ENCODE measurements at regions not wholly inside any gene's neighbourhood (a gene's known extent, or its start where the extent isn't known, plus 50 kb on each side); places are given as distances from the start of the nearest gene placed in this dataset.
"Not testable (repeated sequence)": the region's sequence is repeated elsewhere in the genome, so short reads cannot be mapped to it uniquely, and the experiment has no call there.

DNA sequence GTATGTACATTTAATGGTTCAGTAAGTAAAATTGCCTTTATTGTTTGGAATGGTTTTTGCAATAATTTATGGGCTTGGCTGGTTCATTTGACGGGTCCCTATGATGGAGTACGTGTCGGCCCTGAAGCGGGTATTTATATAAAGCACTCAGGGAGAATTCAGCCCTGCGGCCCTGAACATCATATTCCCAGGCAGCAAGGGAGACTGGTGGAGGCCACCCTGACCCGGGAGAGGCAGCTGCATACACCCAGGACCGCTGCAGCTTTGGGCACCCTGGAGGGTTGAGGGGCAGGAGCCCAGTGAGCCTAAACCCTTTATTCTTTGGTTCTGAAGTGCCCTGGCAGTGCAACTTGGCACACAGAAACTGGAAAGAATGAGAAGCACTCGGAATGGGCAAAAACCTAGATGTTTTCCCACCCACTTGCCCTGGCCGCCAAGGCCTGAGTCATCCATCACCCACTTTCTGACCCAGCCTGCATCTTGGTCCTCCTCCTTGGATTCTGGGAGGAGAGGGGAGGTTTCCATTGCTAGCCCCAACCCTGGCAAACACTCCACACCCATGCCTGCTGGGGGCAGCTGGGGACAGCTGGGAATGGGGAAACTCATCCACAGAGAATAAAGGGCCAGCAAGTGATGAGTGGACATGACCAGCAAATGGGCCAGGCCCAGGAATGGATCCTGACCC is 162.2 kb upstream of the TNRC6C start:
- no peak for DNase-seq (ENCODE audit: low read depth)

DNA sequence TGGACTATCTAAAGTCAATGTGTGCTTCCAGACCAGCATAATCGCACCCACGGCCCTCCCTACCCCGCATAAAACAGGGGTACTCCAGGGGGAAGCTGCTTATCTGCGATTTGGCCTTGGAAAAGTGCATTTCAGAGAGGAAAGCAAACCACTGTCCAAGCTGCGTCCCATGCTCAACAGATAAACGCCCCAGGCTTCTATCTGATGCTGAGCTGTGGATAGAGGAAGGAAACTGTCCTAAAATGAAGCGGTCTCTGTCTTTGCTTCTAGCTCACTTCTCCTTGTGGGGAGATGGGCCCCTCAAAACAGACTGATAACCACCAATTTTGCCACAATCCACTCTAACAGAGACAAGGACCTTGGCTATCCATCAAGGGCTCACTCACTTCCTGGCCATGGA is 160.5 kb upstream of the TNRC6C start:
- no peak for DNase-seq (ENCODE audit: low read depth)

DNA sequence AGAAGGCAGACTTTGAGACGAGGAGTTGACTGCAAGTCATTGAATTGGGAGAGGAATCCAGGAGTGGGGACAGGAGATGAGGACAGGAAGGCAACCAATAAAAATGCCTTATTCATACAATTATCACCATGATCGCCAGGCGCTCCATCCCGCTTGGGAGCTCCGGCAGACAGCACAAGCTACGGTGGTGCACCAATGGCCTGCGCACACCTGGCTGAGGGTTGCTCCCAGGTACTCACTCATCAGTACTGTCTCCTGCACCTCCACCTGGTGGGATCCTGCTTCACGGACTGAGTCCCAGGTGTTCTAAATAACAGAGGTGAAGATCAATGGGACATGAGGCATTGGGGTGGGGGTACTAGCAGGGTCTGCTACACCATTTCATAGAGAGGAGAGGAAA is 160.0 kb upstream of the TNRC6C start:
- DNase-seq (ENCODE audit: low read depth) = no peak

DNA sequence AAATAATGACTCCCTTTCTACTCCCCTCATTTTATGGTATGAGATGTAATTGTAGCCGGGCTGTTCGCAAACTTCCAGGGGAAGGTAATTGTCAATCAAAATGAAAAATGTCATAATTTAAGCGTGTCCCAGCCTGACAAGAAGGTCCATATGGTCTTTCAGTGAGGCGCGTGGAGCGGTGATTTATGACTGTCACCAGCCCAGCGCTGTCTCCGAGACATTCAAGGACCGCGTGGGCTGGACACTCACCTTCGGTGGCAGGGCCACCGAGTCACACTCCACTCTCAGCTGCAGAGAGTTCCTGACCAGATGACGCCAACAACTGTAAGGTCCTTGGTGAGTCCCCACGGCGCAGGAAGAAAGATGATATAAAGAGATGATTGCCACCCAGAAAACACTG is 157.7 kb upstream of the TNRC6C start:
- DNase-seq (ENCODE audit: low read depth) = no peak

- no peak for DNase-seq (ENCODE audit: low read depth)
These were observed 156.8 kb upstream of the TNRC6C start for GRCh38 chr17:77801545-77802332.

GRCh38 chr17:77802333-77802615 is 156.2 kb upstream of the TNRC6C start:
- DNase-seq (ENCODE audit: low read depth) = no peak

DNA sequence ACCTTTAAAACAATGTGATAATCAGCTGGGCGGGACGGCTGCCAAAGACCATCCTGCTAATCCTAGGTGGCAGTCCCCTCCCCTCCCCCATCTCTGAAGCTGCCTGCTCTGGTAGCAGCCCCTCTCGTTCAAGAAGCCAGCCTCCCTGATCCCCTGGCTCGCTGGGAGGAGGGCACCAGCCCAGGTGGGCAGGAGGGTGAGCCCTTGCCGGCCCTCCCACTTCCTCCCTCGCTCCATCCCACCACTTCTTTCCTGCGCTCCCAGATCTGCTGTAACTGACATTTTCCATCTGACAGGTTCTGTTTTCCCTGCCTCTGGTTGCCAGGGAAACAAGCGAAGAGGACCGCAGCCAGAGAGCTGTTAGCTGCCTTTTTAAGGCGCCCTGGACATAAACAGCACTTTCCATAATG is 155.7 kb upstream of the TNRC6C start:
- DNase-seq (ENCODE audit: low read depth) = no peak

DNA sequence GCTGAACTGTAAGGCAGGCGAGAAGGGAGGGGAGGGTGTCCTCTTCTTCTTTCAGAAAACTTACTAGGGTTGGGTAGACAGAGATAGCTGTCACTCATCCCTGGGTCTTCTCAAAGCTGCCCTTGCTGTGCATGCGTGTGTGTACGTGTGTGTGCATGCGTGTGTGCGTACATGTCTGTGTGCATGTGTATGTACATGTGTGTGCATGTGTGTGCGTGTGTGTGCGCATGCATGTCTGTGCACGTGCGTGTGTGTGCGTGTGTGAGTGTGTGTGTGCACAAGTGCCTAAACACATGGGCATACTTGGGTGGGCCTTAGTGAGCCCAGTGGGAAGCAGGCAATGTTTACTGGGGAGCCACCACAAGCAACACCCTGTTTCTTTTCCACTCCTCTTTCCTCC is 154.8 kb upstream of the TNRC6C start:
- DNase-seq (ENCODE audit: low read depth) = no peak

- no peak for DNase-seq (ENCODE audit: low read depth)
These were observed 153.6 kb upstream of the TNRC6C start for GRCh38 chr17:77804796-77805426.

DNA sequence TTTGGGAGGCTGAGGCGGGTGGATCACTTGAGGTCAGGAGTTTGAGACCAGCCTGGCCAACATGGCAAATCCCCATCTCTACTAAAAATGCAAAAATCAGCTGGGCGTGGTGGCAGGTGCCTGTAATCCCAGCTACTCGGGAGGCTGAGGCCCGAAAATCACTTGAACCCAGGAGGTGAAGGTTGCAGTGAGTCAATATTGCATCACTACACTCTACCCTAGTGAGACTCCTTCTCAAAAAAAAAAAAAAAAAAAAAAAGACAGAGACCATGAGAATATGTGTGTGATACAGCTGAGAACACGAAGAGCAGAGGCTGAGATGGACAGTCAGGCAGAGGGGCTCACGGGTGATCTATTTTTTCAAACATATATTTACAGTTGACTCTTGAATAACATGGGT is 152.5 kb upstream of the TNRC6C start:
- not testable (repeated sequence) for DNase-seq (ENCODE audit: low read depth)

GRCh38 chr17:77807051-77807745 is 151.3 kb upstream of the TNRC6C start:
- DNase-seq (ENCODE audit: low read depth) = no peak

DNA sequence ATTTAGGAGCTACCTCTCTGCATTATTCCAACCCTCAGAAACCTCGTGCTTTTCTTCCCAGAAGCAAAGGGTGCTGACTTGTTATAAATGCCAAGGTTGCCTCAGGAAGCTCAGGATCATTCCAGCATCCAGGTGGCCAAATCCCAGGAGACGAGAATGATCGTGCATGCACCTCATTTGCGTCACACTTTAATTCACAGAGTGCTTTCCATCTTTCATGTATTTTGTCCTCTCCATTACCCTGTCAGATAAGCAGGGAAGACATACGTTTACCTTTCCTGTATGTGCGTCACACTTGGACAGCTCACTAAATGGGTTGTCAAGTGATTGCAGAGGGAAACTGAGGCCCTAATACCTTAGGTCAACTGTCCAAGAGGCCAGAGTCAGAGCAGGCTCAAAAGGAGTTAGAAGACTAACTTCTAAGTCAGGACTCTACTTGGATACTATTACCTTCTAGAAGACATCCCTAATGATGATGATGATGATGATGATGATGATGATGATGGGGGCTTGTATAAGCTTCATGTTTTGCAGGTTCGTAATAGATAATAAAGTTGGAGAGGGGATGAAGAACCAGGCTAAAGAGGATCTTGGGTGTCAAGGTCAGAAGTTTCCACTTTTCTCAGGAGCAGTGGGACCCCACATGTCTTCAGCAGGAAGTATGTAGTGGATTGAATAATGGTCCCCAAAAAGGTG is 150.6 kb upstream of the TNRC6C start:
- DNase-seq (ENCODE audit: low read depth) = no peak

DNA sequence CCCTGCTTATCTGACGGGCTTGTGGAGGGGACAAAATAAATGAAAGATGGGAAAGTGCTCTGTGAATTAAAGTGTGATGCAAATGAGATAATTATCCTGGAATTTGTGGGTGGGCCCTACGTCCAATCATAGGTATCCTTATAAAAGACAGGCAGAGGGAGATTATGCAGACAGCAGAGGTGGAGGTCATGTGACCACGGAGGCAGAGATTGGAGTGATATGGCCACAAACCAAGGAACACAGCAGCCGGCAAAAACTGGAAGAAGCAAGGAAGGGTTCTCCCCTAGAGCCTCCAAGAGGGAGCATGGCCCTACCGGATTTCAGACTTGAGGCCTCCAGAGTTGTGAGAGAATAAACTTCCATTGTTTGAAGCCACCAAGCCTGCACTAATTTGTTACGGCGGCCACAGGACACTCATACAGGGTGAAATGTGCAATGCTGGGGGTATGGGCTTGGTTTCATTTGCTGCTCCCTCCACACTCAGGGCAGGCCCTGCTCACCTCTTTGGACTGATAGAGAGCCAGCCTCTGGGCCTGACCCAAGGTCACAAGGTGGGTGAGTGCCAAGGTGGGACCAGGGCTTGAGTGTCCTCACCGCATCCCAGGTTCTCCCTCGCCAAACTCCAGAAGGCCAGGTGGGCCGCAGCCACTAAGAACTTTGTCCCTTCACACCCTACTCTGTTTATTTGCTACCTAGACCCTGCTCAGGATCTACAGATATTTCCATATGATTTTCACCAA is 149.6 kb upstream of the TNRC6C start:
- no peak for DNase-seq (ENCODE audit: low read depth)

DNA sequence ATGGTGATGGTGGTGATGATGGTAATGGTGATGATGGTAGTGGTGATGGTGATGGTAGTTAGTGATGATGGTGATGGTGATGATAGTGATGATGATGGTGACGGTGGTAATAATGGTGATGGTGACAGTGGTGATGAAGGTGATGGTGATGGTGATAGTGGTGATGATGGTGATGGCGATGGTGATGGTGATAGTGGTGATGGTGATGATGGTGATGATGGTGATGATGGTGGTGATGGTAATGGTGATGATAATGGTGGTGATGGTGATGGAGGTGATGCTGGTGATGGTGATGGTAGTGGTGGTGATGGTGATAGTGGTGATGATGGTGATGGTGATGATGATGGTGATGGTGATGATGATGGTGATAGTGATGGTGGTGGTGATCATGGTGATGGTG is 148.7 kb upstream of the TNRC6C start:
- no peak for DNase-seq (ENCODE audit: low read depth)

GRCh38 chr17:77810536-77810935 is 148.0 kb upstream of the TNRC6C start:
- no peak for DNase-seq (ENCODE audit: low read depth)

DNA sequence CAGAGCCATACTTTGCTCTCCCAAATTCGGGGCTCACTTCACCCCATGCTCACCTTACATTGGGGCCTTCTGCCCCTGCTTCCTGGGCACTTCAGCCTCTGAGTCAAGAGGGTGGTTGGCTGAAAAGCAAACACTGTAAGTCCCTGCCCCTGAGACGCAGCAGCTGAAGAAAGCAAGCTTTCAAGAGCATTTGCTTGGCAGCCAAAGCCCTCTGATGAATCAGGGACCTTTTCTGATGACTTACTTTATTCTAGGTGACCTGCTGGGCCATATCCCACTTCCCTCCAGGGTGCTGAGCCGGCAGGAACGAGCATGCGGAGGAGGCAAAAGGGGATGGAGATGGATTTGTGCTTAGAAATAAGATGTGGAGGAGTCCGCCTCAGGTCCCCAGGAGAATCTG is 147.0 kb upstream of the TNRC6C start:
- no peak for DNase-seq (ENCODE audit: low read depth)

GRCh38 chr17:77814091-77814772 is 144.3 kb upstream of the TNRC6C start:
- no peak for DNase-seq (ENCODE audit: low read depth)

GRCh38 chr17:77815127-77815905 is 143.2 kb upstream of the TNRC6C start:
- DNase-seq (ENCODE audit: low read depth) = no peak

DNA sequence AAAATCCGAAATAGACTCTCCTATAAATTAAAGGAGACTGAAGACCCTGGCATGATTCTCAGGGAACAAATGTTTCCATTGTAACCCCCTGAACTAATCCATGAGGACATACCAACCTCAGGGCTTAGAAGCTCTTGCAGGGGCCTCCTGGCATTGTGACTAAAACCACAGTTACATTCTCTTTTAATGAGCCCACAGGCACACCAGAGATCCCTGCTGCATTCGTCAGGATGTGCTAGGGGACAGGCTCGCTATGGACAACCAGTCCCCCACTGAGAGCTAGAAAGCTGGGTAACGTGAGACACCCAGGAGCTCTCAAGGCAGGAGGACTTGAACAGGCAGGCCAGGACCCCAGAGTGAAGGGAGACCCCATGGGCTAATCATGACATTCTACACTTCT is 140.6 kb upstream of the TNRC6C start:
- DNase-seq (ENCODE audit: low read depth) = no peak

- DNase-seq (ENCODE audit: low read depth) = no peak
These were observed 139.0 kb upstream of the TNRC6C start for GRCh38 chr17:77819497-77819896.

All from activated T-cell treated with anti-CD3 and anti-CD28 coated beads for 48 hours (primary cell).